ENCODE measurements at regions not wholly inside any gene's neighbourhood (a gene's known extent, or its start where the extent isn't known, plus 50 kb on each side); places are given as distances from the start of the nearest gene placed in this dataset.
"Not testable (repeated sequence)": the region's sequence is repeated elsewhere in the genome, so short reads cannot be mapped to it uniquely, and the experiment has no call there.

DNA sequence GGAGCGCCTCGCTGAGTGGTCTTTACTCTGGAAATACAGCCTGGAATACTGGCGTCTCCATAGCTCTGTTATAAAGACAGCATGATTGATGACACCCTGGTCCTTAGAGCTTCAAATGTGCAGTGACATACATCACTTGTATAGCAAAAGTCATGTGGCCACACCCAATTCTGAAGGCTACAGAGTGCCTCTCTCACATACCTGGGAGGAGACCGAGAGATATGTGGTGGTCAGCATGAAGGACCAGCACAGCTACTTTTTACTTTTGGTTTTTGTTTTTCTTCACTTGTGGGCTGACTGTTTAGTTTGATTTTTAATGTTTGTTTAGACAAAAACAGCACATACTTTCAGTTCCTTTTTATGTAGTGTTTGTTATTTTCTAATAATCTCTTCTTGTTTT lies 938.5 kb upstream of the SOX11 start:
- DNase-seq: no peak

DNA sequence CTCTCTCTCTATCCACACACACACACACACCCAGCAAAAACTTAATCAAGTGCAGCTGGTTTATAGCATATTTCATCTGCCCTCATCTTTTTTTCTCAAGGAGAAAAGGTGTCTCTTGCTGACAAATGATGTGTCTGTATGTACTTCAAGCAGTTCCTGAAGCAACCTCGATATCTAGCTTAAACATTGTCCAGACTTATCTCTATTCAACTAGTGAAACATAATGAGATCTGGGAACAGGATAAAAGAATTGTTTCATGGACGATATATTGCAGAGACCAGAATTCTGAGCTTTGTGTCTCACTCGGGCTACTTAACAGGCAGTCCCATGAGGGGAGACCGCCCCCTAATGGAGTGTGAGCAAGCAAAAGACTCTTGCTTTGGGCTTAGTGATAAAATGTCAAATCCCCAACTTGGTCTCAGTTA lies 929.2 kb upstream of the SOX11 start:
- DNase-seq: no peak

DNA sequence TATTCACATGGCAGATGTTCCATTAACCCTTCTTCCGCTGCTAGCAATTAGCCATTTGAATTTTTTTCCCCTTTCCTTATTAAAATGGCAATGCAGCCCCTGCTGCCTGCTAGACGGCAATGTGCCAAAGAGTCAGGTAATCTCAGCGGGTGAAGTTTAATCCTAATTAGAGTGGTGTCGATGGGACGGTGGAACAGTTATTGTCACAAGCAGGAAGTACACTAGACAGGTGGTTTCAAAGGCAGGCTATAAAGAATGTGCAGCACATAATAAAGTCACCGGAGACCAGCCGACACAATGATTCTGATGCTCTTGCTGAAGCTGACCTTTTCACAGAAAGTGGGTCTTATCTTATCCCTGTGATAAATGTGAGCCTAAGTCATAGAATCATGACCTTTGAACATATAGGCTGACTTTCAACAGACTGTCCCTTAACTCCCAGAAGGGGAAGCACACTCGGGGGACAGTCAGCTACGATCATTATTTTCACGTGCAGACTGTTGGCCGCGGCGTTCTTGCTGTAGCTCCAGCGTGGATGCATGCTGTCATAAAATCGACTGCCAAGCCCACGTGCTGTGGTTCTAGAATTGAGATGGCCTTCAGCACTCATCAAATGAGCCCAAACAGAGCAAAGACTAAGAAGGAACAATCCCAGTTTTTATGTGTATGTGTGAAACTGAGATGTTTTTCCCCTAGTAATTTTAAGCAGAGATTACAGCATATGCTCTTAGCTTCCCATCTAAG lies 926.2 kb upstream of the SOX11 start:
- no peak for DNase-seq

DNA sequence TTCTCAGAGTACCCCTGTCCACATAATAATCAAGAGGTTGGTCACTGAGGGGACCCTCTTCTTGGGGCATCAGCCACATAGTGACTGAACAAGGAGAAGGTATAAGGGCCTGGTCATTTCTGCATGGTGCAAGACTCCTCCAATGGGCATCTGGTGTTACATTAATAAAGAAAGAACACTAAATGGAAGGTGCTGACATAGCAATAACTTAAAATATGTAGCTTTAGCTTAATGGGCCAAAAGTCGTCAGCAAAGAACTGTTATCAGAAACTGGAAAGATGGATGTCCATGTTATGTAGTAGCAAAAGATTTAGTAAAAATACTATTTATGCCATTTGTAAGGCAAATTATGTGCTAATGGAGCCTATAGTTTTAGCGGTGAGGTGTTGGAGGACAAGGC lies 916.5 kb upstream of the SOX11 start:
- DNase-seq: no peak

DNA sequence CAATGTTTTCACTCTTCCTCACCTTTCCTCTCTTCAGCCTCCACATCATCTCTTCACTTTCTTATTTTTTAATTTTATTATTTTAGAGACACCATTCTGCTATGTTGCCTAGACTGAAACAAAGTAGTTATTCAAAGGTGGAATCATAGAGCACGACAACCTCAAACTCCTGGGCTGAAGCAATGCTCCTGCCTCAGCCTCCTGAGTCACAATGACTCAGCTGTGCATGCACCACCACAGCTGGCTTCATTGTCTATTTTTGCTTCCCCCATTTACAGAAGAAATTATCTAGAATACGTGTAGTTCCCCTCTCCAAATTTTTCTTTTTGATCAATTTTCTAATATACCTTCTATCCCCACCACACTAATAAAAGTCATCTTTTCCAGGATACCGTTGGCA lies 911.5 kb upstream of the SOX11 start:
- no peak for DNase-seq

DNA sequence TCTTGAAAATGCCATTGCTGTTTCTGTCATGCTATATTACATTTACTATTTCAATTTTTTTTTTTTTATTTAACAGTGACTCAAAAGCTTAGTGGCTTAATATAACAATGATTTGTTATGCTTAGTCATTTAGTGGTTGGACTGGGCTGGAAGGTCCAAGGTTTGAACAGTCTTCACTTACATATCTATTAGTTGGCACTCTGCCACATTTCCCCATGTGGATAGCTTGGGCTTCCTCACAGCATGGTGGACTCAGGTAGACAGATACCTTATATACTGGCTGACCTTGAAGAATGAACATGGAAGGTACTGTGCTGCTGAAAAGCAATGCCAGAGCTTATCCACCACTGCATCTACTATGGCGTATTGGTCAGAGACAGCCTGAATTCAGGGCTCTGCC lies 909.5 kb upstream of the SOX11 start:
- DNase-seq: no peak

DNA sequence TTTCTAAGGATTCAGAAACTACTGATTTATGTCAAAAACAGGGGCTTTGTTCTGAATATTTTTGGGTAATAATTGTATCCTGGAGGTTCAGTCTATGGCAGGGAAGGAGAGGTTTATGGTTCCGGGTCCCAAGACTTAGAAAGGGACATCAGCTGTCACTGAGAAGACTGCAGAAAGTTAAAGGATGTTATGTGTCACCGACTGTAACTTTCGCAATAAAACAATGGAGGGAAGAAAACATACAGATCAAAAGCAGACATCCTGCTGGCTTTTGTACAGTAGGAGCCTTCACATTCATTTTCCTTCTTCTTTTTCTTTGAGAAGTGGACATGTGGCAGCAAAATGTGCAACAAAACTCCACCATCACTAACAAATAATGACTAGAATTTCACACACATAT lies 900.7 kb upstream of the SOX11 start:
- no peak for DNase-seq

DNA sequence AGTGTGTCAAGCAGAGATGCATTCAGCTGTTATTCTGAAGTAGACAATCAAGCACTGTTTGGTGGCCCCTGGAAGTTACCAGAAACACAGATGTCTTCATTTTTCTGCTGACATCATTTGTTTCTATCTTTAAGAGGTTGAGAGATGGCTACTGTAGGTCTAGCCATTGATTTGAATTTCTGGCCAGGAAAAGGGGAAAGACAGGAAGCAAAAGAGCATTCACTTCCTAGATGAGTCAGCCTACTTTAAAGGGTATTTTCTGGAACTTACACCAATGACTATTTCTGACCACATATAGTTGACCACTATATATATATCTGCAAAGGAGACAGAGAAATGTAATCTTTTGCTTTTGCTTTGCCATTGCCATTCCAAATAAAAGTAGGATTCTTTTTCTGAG lies 900.1 kb upstream of the SOX11 start:
- no peak for DNase-seq

DNA sequence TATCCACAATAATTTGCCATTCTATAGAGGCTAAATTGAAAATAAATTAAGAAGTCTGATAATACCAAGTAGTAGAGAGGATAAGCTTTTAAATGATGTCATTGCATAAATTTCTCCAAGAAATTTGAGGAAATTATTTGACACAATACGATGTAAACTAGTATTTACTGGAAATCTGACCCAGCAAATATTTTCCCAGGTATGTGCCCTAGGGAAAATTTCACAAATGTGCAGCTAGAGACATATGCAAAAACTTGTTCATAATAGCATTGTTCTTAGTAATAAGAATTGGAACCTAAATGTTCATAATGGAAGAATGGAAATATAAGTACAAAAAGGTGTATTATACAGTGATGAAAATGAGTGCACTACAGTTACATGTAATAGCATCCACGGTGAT lies 888.8 kb upstream of the SOX11 start:
- no peak for DNase-seq

GRCh38 chr2:4814137-4814536 lies 878.0 kb upstream of the SOX11 start:
- not testable (repeated sequence) for DNase-seq

GRCh38 chr2:4827836-4828235 lies 864.3 kb upstream of the SOX11 start:
- DNase-seq: no peak

GRCh38 chr2:4828682-4829374 lies 863.4 kb upstream of the SOX11 start:
- no peak for DNase-seq

DNA sequence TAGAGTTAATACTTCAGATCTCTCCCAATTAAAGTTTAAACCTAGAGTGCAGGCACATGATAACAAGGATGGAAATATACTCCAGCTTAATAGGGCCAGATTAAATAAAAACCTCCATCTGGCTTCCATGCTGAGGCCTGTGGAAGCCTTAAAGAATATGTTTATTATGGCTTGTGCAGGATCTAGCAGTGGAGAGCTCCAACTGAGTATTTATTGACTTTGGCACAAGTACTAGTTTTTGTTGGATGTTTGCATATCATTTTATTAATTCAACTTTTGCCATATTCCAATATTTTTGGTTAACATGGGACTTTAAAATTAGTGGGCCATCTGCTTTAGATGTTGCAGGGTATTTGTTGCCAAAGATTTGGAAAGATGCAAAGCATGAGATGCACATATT lies 860.4 kb upstream of the SOX11 start:
- DNase-seq: no peak

GRCh38 chr2:4832642-4833041 lies 859.5 kb upstream of the SOX11 start:
- DNase-seq: no peak

DNA sequence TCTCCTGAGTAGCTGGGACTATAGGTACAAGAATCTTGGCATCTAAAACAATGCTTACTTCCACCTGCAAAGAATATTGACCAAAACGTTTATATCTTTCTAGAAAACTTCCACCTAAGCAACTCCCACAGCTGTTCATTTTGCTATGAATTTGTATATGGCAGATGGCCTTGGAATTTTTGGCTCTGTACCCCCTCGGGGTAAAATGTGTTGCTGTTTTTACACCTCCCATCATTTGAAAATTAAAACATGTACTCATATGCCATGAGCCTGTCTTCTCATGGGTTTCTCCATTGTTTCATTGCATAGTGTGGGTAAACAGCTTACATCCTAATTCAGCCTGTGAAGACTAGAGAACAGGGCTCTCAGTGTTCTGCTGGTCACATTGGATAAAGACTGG lies 853.6 kb upstream of the SOX11 start:
- no peak for DNase-seq

DNA sequence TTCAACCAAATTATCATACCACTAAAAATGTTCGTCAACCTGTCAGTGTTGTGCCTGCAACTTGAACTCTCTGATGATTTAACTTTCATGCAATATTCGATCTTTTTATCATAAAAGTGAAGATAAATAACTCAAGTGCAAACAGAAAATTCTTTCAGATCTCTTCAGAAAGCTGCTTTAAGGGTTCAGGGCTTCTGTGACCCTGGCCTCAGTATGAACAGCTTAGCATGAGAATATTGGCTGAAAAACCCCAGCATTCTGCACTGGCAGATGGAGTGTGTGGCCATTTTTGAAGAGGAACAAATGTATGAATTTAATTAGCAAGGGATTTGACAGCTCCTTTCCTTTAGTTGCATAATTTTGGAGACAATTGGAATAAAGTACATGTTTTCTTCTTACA lies 851.4 kb upstream of the SOX11 start:
- no peak for DNase-seq

- DNase-seq: no peak
These were observed 847.3 kb upstream of the SOX11 start for GRCh38 chr2:4844881-4845280.

GRCh38 chr2:4862031-4862430 lies 830.2 kb upstream of the SOX11 start:
- no peak for DNase-seq

- DNase-seq: no peak
These were observed 826.0 kb upstream of the SOX11 start for GRCh38 chr2:4866198-4866597.

- DNase-seq: no peak
These were observed 823.7 kb upstream of the SOX11 start for GRCh38 chr2:4868466-4868865.

- no peak for DNase-seq
These were observed 823.0 kb upstream of the SOX11 start for GRCh38 chr2:4869154-4869553.

- DNase-seq: no peak
These were observed 818.8 kb upstream of the SOX11 start for GRCh38 chr2:4873364-4873763.

DNA sequence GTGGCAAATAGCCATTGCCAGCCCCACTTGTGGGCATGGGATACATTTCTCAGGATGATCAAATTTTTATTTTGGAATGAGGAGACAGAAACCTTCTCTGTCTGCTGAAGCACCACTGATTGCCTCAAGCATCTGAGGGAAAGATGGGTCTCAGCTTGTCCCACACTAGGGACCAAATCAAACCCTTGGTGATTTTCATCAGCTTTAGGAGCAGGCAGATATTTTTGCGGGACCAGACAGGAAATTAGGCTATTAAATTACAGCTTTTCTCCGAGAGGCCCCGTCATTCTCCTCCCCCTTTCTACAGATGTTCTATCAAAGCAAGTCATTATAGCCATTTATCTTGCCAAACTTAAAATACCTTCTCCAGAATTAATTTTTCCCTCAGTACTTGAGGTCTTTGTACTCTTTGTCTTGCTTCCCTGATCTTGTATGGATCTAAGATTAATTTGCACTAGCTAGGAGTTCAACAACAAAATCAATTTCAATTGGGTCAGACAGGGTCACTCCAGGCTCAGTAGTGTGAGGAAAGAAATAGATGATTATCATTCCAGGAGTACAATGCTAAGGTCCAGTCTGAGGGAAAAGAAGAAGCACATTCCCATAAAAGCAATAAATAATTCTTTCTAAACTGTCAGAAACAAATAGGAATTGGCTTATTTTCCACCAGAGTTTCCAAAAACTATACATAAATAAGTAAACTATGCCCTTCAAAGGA lies 818.1 kb upstream of the SOX11 start:
- DNase-seq: no peak

DNA sequence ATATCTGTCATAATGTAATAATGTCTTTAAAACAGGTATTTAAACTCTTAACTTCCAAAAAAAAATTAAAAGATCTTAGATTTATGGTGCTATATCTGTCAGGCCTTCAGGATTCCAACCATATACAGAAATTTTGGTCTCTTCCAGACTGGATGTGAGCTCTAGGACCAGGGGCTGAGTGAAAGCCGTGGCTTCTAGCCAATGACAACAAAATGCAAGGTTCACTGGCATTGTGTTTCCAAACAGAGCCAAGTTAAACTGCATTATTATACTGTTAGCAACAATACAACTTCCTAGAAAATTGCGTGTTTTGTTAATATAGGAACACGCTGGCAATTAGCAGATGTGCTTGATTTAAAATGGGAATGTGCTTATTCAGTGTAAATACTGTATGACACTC lies 809.8 kb upstream of the SOX11 start:
- DNase-seq: no peak

Measured in activated CD4-positive, CD25-positive, alpha-beta regulatory T cell treated with anti-CD3 and anti-CD28 coated beads, Interleukin-2, amount 50 U/mL, for 72 hours (primary cell).